PC-3 (cell line): ENCODE measurements at regions not wholly inside any gene's neighbourhood (a gene's known extent, or its start where the extent isn't known, plus 50 kb on each side); places are given as distances from the start of the nearest gene placed in this dataset.
"Not testable (repeated sequence)": the region's sequence is repeated elsewhere in the genome, so short reads cannot be mapped to it uniquely, and the experiment has no call there.

Experiments used
- EZH2 ChIP-seq: fragments of 300-600 bp; sonication (generic); IDR thresholded peaks from one replicate; pipeline ENCODE4 v1.6.1; 2017; ENCODE audit warnings: antibody characterized with exemption, mild to moderate bottlenecking, low read length; ENCODE audit not compliant: unreplicated experiment
- TF ChIP-seq, protein P1 (sequence below): fragments of 300-600 bp; sonication (generic); conservative IDR thresholded peaks from 2 replicates; pipeline ENCODE4 v1.5.1; 2017; ENCODE audit warnings: antibody characterized with exemption, low read depth, mild to moderate bottlenecking, low read length

DNA sequence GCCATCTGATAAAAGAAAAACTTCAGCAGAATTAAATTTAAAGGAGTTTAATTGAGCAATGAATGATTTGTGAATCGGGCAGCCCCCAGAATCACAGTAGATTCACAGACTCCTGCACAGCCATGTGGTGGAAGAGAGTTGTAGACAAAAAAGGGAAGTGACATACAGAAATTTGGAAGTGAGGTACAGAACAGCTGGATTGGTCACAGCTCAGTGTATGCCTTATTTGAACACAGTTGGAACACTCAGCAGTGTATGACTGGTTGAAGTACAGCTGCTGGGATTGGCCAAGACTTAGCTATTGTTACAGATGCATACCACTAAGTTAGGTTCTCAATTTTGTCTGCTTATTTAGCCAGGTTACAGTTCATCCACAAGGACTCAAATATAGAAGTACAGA, 213.9 kb upstream of the TMEM260 start:
- TF ChIP-seq, protein P1, sequence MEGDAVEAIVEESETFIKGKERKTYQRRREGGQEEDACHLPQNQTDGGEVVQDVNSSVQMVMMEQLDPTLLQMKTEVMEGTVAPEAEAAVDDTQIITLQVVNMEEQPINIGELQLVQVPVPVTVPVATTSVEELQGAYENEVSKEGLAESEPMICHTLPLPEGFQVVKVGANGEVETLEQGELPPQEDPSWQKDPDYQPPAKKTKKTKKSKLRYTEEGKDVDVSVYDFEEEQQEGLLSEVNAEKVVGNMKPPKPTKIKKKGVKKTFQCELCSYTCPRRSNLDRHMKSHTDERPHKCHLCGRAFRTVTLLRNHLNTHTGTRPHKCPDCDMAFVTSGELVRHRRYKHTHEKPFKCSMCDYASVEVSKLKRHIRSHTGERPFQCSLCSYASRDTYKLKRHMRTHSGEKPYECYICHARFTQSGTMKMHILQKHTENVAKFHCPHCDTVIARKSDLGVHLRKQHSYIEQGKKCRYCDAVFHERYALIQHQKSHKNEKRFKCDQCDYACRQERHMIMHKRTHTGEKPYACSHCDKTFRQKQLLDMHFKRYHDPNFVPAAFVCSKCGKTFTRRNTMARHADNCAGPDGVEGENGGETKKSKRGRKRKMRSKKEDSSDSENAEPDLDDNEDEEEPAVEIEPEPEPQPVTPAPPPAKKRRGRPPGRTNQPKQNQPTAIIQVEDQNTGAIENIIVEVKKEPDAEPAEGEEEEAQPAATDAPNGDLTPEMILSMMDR: not testable (repeated sequence)
- TF ChIP-seq EZH2: not testable (repeated sequence)
